ENCODE measurements at regions not wholly inside any gene's neighbourhood (a gene's known extent, or its start where the extent isn't known, plus 50 kb on each side); places are given as distances from the start of the nearest gene placed in this dataset.

- H3K9me3 Mint-ChIP-seq = no peaks in the 10 kb centered on the region
- CTCF ChIA-PET = no interaction called here
- no peaks in the 10 kb centered on the region for H3K4me1 Mint-ChIP-seq (ENCODE audit: low read depth)
- H3K4me3 Mint-ChIP-seq = no peak overlapping the region
- DNase-seq (no peak), ATAC-seq (no peak)
- no peaks in the 10 kb centered on the region for H3K36me3 Mint-ChIP-seq (ENCODE audit: low read depth)
- no peak for TF ChIP-seq CTCF (IDR thresholded peaks at IDR 0.05)
- H3K27me3 Mint-ChIP-seq = peaks cover 11% of the 10 kb centered on the region
- POLR2A ChIA-PET = no interaction called here
- no peak overlapping the region for H3K27ac Mint-ChIP-seq
- intact Hi-C loops (cut with micrococcal nuclease) = no loop called here
These were observed 58.1 kb upstream of the SIX3 start for GRCh38 chr2:44883356-44883755.

GRCh38 chr2:44884231-44884630 is 57.3 kb upstream of the SIX3 start:
- ATAC-seq = no peak
- POLR2A ChIA-PET = no interaction called here
- no peak overlapping the region for H3K4me3 Mint-ChIP-seq

GRCh38 chr2:44884677-44885076 is 56.8 kb upstream of the SIX3 start:
- Mint-ChIP-seq H3K27me3 (peaks cover 11% of the 10 kb centered on the region), H3K36me3 (ENCODE audit: low read depth) (no peaks in the 10 kb centered on the region), H3K4me3 (no peak overlapping the region), H3K9me3 (no peaks in the 10 kb centered on the region), H3K4me1 (ENCODE audit: low read depth) (no peaks in the 10 kb centered on the region), H3K27ac (no peak overlapping the region)
- POLR2A ChIA-PET = no interaction called here
- intact Hi-C loops (cut with micrococcal nuclease) = no loop called here
- no peak for DNase-seq
- CTCF ChIA-PET = no interaction called here
- no peak for ATAC-seq
- TF ChIP-seq CTCF (IDR thresholded peaks at IDR 0.05) = no peak

More at GRCh38 chr2:44884231-44884630, 57.3 kb upstream of the SIX3 start:
- CTCF ChIA-PET = no interaction called here
- intact Hi-C loops (cut with micrococcal nuclease) = no loop called here
- Mint-ChIP-seq H3K4me1 (ENCODE audit: low read depth) (no peaks in the 10 kb centered on the region), H3K36me3 (ENCODE audit: low read depth) (no peaks in the 10 kb centered on the region), H3K27me3 (peaks cover 11% of the 10 kb centered on the region), H3K27ac (no peak overlapping the region), H3K9me3 (no peaks in the 10 kb centered on the region)
- no peak for TF ChIP-seq CTCF (IDR thresholded peaks at IDR 0.05)
- no peak for DNase-seq

GRCh38 chr2:44886414-44886813 is 55.1 kb upstream of the SIX3 start:
- POLR2A ChIA-PET = no interaction called here
- H3K36me3 Mint-ChIP-seq (ENCODE audit: low read depth) = no peaks in the 10 kb centered on the region
- no peaks in the 10 kb centered on the region for H3K9me3 Mint-ChIP-seq
- H3K27ac Mint-ChIP-seq = no peak overlapping the region
- H3K4me3 Mint-ChIP-seq = no peak overlapping the region
- no peak for DNase-seq
- intact Hi-C loops (cut with micrococcal nuclease) = no loop called here
- H3K4me1 Mint-ChIP-seq (ENCODE audit: low read depth) = no peaks in the 10 kb centered on the region
- CTCF ChIA-PET = no interaction called here
- TF ChIP-seq CTCF (IDR thresholded peaks at IDR 0.05) = no peak
- H3K27me3 Mint-ChIP-seq = peaks cover 12% of the 10 kb centered on the region
- no peak for ATAC-seq

- H3K4me1 Mint-ChIP-seq (ENCODE audit: low read depth) = peaks cover 3% of the 10 kb centered on the region
- DNase-seq (no peak), ATAC-seq (no peak)
- no peak overlapping the region for H3K27ac Mint-ChIP-seq
- H3K4me3 Mint-ChIP-seq = no peak overlapping the region
- ChIA-PET POLR2A (no interaction called here), CTCF (interaction anchor here (0.7 kb wide), 1 partner anchor 66 kb away, joined by 3 read pairs; no protein-coding TSS in a partner anchor)
- H3K36me3 Mint-ChIP-seq (ENCODE audit: low read depth) = no peaks in the 10 kb centered on the region
- TF ChIP-seq CTCF (IDR thresholded peaks at IDR 0.05) = no peak
- peaks cover 9% of the 10 kb centered on the region for H3K27me3 Mint-ChIP-seq
- peaks cover 8% of the 10 kb centered on the region for H3K9me3 Mint-ChIP-seq
- intact Hi-C loops (cut with micrococcal nuclease) = no loop called here
These were observed 52.4 kb upstream of the SIX3 start for GRCh38 chr2:44889096-44889495.
